DND-41 (cell line): ENCODE measurements at regions not wholly inside any gene's neighbourhood (a gene's known extent, or its start where the extent isn't known, plus 50 kb on each side); places are given as distances from the start of the nearest gene placed in this dataset.

Experiments used
- CTCF ChIP-seq: IDR thresholded peaks from 2 replicates; pipeline ENCODE4 v1.5.1; 2012; ENCODE audit warnings: borderline replicate concordance, low read length, moderate library complexity, mild to moderate bottlenecking; ENCODE audit not compliant: poor library complexity, severe bottlenecking; ENCODE audit errors: extremely low read depth
- EZH2 ChIP-seq: IDR thresholded peaks from 3 replicates; pipeline ENCODE4 v1.6.1; 2012; ENCODE audit warnings: borderline replicate concordance, low read depth, mild to moderate bottlenecking, moderate library complexity, low read length, inconsistent platforms; ENCODE audit not compliant: severe bottlenecking

- TF ChIP-seq CTCF (no peak), EZH2 (no peak)
Measured at GRCh38 chr7:3149231-3149995, 105.7 kb upstream of the CARD11 start.
